Muscle layer of duodenum (tissue), 2 donors: ENCODE measurements at regions not wholly inside any gene's neighbourhood (a gene's known extent, or its start where the extent isn't known, plus 50 kb on each side); places are given as distances from the start of the nearest gene placed in this dataset.

ENCODE experiments used
- H3K27ac ChIP-seq: one replicate; pipeline ENCODE4 v1.7.0; 2013; ENCODE audit warnings: mild to moderate bottlenecking, low read length
- H3K27me3 ChIP-seq: one replicate; pipeline ENCODE4 v1.7.0; 2013; ENCODE audit warnings: low read depth, mild to moderate bottlenecking, control low read depth, low read length
- H3K36me3 ChIP-seq, 2 donors: one replicate each; pipeline ENCODE4 v1.7.0; 2013; ENCODE audit warnings: low read length in 2 of 2, control low read depth in 1 of 2, mild to moderate bottlenecking in 1 of 2; ENCODE audit not compliant: insufficient read depth in 2 of 2, control insufficient read depth in 1 of 2
- H3K4me1 ChIP-seq, 2 donors: one replicate each; pipeline ENCODE4 v1.7.0; 2013; ENCODE audit warnings: low read length in 2 of 2, mild to moderate bottlenecking in 2 of 2, control low read depth in 1 of 2, moderate library complexity in 1 of 2; ENCODE audit not compliant: insufficient read depth in 2 of 2, control insufficient read depth in 1 of 2
- H3K4me3 ChIP-seq, 2 donors: one replicate each; pipeline ENCODE4 v1.7.0; 2013; ENCODE audit warnings: low read length in 2 of 2, low read depth in 1 of 2, mild to moderate bottlenecking in 1 of 2
- H3K9me3 ChIP-seq, 2 donors: one replicate each; pipeline ENCODE4 v1.7.0; 2013; ENCODE audit warnings: low read length in 2 of 2, control low read depth in 1 of 2, mild to moderate bottlenecking in 1 of 2; ENCODE audit not compliant: control insufficient read depth in 1 of 2
- donor health status: healthy.

DNA sequence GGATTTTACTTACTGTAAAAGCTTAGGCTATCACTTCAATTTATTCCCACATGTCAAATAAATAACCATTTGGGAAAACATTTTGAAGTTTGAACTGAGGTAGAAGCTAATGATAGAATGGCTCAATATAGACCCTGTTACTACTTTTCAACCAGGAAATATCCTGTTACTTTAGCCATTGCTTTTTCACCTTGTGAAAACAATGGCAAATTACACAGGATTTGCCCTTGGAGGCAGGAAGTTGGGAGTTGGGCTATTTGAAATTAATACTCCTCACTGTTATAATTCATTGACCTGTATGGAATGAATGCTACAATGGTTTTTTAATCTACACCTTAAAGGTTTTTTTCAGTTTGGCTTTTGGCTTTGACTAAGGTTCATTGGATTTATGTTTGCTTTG, 98.1 kb upstream of the UBE2E2 start:
- H3K4me3 ChIP-seq: no peak overlapping the region
- H3K27ac ChIP-seq: no peak overlapping the region
- H3K27me3 ChIP-seq: no peaks in the 10 kb centered on the region
- no peaks in the 10 kb centered on the region for H3K9me3 ChIP-seq
- H3K4me1 ChIP-seq: no peaks in the 10 kb centered on the region
- no peaks in the 10 kb centered on the region for H3K36me3 ChIP-seq

DNA sequence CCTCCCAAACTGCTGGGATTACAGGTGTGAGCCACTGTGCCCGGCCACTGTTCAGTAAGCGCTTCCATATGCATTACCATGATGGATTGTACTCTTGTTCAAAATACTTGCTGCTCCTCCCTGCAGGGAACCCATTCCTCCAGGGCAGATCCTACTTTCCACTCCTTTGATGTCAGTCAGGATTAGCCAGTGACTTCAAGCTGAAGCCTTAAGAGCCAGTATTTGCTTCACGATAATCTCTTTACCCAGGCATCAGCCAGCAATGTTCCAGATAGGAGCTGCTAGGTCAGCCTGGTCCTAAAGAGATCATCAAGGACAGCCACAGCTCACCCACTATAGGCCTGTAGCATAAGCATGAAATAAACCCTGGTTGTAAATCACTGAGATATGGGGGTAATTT, 96.5 kb upstream of the UBE2E2 start:
- Histone ChIP-seq H3K27me3 (no peaks in the 10 kb centered on the region), H3K27ac (no peak overlapping the region), H3K9me3 (no peaks in the 10 kb centered on the region), H3K4me1 (no peaks in the 10 kb centered on the region), H3K4me3 (no peak overlapping the region), H3K36me3 (no peaks in the 10 kb centered on the region)

DNA sequence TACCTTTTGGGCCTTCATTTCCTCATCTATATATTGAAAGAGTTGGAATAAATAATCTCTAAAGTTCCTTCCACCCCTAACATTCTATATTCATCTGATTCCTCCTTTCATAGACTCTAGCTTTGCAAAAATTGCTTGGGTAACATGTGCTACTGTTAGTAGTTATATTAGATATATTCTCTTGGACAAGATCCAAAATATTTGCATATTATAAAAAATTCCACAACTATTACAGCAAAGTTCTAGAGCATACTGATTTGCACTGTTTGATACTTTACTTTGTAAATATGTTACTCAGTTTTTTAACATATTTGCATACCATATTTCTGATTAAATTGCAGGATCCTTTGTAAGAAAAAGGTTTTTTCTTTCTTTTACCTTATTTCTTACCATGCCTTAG, 95.9 kb upstream of the UBE2E2 start:
- H3K27ac ChIP-seq: no peak overlapping the region
- no peaks in the 10 kb centered on the region for H3K27me3 ChIP-seq
- no peaks in the 10 kb centered on the region for H3K36me3 ChIP-seq
- no peaks in the 10 kb centered on the region for H3K4me1 ChIP-seq
- H3K4me3 ChIP-seq: no peak overlapping the region
- no peaks in the 10 kb centered on the region for H3K9me3 ChIP-seq

DNA sequence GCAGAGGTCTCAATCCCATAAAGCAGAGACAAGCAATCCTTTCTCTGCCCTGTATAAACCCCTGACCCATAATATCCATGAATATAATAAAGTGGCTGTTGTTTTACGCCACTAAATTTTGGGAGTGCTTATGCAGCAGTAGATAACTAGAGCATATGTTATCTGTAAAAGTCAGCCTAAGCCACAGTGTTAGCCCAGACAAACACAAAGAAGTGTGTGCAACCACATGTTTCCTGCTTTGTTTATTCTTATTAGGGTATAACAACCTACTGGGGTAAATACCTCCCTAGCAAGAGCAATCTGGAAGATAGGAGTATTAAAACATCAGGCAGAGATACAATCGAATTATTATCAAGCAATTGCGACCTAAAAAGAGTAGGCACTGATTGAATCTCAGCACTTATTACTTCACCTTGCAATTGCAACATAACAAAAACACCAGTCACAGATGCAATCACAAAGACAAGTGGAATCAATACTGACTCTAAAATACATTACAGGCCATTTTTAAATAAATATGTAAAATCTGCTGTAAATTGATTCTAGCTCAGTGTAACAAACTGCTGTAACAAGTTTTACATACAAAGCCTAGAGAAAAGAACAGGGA, 94.6 kb upstream of the UBE2E2 start:
- no peak overlapping the region for H3K4me3 ChIP-seq
- H3K9me3 ChIP-seq: no peaks in the 10 kb centered on the region
- H3K27ac ChIP-seq: no peak overlapping the region
- no peaks in the 10 kb centered on the region for H3K4me1 ChIP-seq
- H3K27me3 ChIP-seq: no peaks in the 10 kb centered on the region
- H3K36me3 ChIP-seq: no peaks in the 10 kb centered on the region

DNA sequence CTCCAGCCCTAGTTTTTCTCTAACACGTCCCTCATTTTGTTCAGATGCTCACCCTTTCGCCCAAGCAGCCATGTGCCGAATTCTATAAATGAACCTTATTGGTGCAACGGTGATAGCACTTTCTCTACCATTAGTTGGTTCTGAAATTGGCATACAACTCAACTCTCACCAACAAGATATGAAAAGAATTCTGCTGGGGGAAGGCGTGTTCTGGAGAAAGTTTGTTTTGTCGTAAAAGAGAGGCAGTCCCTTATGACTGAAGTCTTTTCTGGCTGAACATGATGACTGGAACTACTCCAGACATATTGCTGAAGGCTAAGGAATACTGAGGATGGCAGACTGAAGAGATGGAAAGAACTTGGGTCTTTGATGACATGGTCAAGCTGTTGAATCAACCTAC, 91.8 kb upstream of the UBE2E2 start:
- Histone ChIP-seq H3K27ac (no peak overlapping the region), H3K4me3 (no peak overlapping the region), H3K9me3 (no peaks in the 10 kb centered on the region), H3K4me1 (peaks cover 0 to 7% of the 10 kb centered on the region in 2 donors), H3K36me3 (no peaks in the 10 kb centered on the region), H3K27me3 (no peaks in the 10 kb centered on the region)

DNA sequence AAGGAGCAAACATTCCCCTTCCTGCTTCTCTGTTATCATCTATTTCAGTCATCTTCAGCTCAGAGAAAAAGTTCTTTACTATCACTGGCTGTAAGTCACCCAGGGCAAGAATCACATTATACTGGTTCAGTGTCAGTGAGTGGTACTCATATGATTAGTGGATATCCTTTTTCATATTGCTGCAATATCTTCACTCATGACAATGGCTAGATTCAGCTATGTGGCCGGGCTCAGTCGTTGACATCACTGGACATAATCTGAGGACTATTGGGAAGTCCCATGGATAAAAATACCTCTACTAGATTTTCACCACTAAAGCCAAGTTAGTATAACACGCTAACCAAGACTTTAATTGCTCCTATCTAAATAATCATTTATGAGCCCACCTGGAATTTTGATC, 91.3 kb upstream of the UBE2E2 start:
- no peak overlapping the region for H3K27ac ChIP-seq
- H3K4me1 ChIP-seq: peaks cover 0 to 7% of the 10 kb centered on the region in 2 donors
- H3K27me3 ChIP-seq: no peaks in the 10 kb centered on the region
- H3K36me3 ChIP-seq: no peaks in the 10 kb centered on the region
- no peak overlapping the region for H3K4me3 ChIP-seq
- H3K9me3 ChIP-seq: no peaks in the 10 kb centered on the region

DNA sequence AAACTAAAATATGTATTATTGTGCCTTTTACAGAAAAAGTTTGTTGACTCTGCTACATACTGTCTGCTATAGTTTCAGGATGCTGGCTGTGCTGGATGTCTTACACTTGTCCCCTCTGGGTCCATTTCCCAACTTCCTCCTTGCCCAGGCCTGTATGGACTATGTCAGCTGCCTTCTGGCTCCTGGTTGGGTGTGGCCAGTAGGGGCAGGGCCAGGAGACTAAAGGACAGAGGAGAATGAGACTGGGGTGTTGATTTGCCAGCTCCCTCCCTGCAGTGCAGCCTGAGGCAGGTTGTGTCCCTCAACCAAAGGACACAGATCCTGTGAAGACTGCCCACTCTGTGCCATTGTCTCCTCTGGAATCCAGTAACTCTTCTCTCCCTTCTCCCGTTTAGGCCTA, 90.6 kb upstream of the UBE2E2 start:
- Histone ChIP-seq H3K4me1 (peaks cover 0 to 7% of the 10 kb centered on the region in 2 donors), H3K27ac (no peak overlapping the region), H3K27me3 (no peaks in the 10 kb centered on the region), H3K36me3 (no peaks in the 10 kb centered on the region), H3K4me3 (no peak overlapping the region), H3K9me3 (no peaks in the 10 kb centered on the region)

DNA sequence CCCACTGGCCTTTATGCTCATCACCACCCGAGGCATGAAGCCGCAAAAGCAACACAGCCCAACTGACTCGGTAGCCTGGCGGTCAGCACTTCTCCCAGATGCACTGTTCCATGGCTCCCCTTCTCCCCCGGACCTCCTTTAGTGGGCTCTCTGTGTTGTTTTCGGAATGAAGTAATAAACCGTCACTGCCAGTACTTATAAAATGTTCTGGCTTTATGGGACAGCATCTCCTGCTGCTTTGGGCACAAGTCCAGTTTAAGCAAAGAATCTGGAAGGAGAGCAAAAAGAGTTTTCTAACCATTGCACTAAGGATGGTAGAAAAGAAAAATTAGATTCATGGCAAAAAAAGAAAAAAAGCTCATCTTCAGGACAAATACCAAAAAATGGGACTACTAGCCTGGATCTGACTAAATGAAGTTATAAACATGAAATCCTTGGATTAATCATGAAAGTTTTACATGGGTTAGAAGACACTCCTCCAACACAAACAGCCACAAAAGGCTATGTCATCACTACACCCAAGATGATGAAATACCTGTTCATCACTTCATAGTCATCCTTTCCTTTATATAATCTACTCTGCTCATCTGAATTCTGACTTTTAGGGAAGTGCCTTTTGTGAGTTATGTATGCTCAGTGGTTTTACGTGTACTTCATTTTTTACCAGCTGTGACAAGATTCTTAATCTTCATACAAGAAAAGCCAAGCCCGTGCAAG, 89.5 kb upstream of the UBE2E2 start:
- no peak overlapping the region for H3K27ac ChIP-seq
- no peaks in the 10 kb centered on the region for H3K9me3 ChIP-seq
- no peaks in the 10 kb centered on the region for H3K27me3 ChIP-seq
- no peaks in the 10 kb centered on the region for H3K36me3 ChIP-seq
- H3K4me3 ChIP-seq: no peak overlapping the region
- peaks cover 0 to 7% of the 10 kb centered on the region in 2 donors for H3K4me1 ChIP-seq

DNA sequence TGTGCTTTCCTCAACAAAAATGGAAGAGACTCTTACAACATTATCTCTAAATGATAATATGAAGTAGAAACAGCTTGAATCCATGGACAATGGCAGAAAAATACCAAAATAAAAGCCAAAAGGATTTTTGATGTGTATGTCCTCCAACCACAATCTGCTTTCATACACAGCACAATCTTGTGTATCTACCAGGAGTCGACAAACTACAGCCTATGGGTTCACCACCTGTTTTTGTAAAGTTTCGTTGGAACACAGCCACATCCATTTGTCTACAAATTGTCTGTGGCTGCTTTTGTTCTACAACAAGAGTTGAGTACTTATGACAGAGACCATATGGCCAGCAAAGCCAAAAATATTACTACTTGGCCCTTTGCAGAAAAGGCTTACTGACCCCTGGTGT, 88.7 kb upstream of the UBE2E2 start:
- H3K36me3 ChIP-seq: no peaks in the 10 kb centered on the region
- peaks cover 0 to 7% of the 10 kb centered on the region in 2 donors for H3K4me1 ChIP-seq
- H3K27ac ChIP-seq: no peak overlapping the region
- no peak overlapping the region for H3K4me3 ChIP-seq
- H3K9me3 ChIP-seq: no peaks in the 10 kb centered on the region
- no peaks in the 10 kb centered on the region for H3K27me3 ChIP-seq

DNA sequence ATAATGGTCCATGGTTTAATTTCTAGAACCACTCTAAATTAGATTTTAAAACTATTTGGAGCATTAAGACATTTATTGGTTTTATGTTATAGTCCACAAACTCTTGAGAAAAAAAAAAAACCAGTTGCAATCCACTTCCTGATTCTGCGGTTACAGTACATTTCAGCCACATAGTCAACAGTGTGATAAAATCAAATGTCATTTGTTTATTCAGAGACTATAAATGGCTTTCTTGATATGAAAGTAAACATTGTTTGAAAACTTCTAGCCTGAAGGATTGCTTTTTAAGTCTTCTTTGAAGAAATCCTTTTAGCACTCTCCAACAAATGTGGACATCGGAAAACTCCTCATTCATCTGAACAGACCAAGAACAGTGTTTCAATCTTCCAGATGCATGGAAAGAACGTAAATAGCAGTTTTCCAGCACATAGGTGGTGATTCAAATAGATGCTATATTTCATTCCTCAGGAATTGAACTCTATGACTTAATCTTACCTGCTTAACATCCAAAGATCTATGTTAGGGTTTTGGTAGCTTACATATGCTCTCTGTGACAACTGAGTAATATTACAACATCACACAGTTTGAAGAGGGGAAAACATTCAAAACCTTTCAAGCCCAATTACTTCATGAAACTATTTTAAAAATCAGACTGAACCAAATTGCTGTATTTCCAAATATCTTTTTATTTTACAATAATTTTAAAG, 87.8 kb upstream of the UBE2E2 start:
- H3K4me1 ChIP-seq: peaks cover 0 to 7% of the 10 kb centered on the region in 2 donors
- no peak overlapping the region for H3K27ac ChIP-seq
- H3K27me3 ChIP-seq: no peaks in the 10 kb centered on the region
- no peaks in the 10 kb centered on the region for H3K36me3 ChIP-seq
- H3K4me3 ChIP-seq: no peak overlapping the region
- H3K9me3 ChIP-seq: no peaks in the 10 kb centered on the region

DNA sequence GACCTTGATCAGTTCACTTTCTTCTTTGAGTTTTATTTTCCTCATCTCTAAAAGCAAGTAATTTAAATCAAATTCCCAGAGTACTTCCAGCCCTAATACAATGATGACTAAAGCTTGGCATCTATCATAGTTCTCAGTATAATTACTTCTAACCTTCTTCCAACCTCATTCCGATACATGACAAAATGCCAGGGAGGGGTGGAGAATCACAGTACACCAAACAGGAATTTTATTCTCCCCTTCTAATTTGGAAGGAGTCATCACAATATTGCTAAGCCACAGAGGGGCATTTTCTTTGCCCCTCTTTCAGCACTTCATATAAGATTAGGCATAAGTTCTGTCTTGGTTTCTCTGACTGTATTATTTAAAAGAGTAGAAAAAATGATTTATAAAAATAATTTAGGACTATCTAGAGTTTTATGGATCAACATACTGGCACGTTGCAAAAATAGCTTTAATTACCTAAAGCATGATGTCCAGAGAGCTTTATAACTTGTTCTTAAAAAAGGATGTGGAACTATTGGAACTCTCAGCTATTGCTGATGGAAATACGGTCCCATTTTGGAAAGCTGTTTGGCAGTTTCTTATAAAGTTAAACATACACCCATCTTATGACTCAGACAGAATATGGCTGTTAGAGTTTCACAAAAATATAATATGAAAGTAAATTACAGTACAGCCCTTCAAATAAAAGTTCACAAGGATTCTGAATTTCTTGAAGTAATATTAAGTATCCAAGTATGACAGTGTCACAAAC, 86.9 kb upstream of the UBE2E2 start:
- peaks cover 0 to 7% of the 10 kb centered on the region in 2 donors for H3K4me1 ChIP-seq
- no peak overlapping the region for H3K4me3 ChIP-seq
- H3K9me3 ChIP-seq: no peaks in the 10 kb centered on the region
- no peaks in the 10 kb centered on the region for H3K36me3 ChIP-seq
- no peaks in the 10 kb centered on the region for H3K27me3 ChIP-seq
- no peak overlapping the region for H3K27ac ChIP-seq
